HepG2 (cell line): ENCODE measurements at regions not wholly inside any gene's neighbourhood (a gene's known extent, or its start where the extent isn't known, plus 50 kb on each side); places are given as distances from the start of the nearest gene placed in this dataset.

ENCODE experiments used
- CHCHD3 ChIP-seq: sonication (generic); formaldehyde crosslinking; IDR thresholded peaks from 2 replicates; pipeline ENCODE4 v1.8.0; 2022; ENCODE audit warnings: mild to moderate bottlenecking, missing genetic modification reagents, moderate library complexity
- CREM ChIP-seq, 2 experiments: sonication (generic) in 1 of 2; formaldehyde crosslinking in 1 of 2; IDR thresholded peaks; 2 replicates each; pipeline versions ENCODE4 v1.4.0 to v1.6.1; 2016 to 2020; ENCODE audit warnings: antibody characterized with exemption in 1 of 2, mild to moderate bottlenecking in 1 of 2, missing genetic modification reagents in 1 of 2
- EP300 ChIP-seq, 3 experiments: sonication (generic) in 1 of 3; formaldehyde crosslinking in 1 of 3; IDR thresholded peaks; 2 replicates each; pipeline versions ENCODE4 v1.5.1 to v1.6.1; 2011 to 2020; ENCODE audit warnings: low read depth in 2 of 3, low read length in 2 of 3, borderline replicate concordance in 1 of 3, improper control_type of control experiment in 1 of 3, mild to moderate bottlenecking in 1 of 3, missing genetic modification reagents in 1 of 3, moderate library complexity in 1 of 3
- EZH2 ChIP-seq: conservative IDR thresholded peaks from 2 replicates; pipeline ENCODE4 v1.6.1; 2012; ENCODE audit warnings: mild to moderate bottlenecking, low read depth, low read length, moderate library complexity
- FIP1L1 ChIP-seq: fragments of 200-400 bp; formaldehyde crosslinking; IDR thresholded peaks from 2 replicates; pipeline ENCODE4 v1.6.1; 2018; ENCODE audit warnings: low read depth, mild to moderate bottlenecking, low read length, moderate library complexity, borderline replicate concordance; ENCODE audit not compliant: insufficient read depth
- HNF4A ChIP-seq: sonication (generic); formaldehyde crosslinking; IDR thresholded peaks from 2 replicates; pipeline ENCODE4 v1.4.0; 2020; ENCODE audit warnings: missing genetic modification reagents
- POLR2A ChIP-seq, 2 experiments: IDR thresholded peaks; 2 replicates each; pipeline ENCODE4 v1.6.1; 2011; ENCODE audit warnings: low read depth in 2 of 2, low read length in 2 of 2, mild to moderate bottlenecking in 1 of 2, moderate library complexity in 1 of 2; ENCODE audit not compliant: insufficient read depth in 1 of 2
- SIN3B ChIP-seq: fragments of 150-350 bp; IDR thresholded peaks from 2 replicates; pipeline ENCODE4 v1.6.1; 2014; ENCODE audit warnings: low read length
- TF ChIP-seq, protein P1 (sequence below): sonication (generic); formaldehyde crosslinking; IDR thresholded peaks from 2 replicates; pipeline ENCODE4 v1.4.0; 2020; ENCODE audit warnings: missing genetic modification reagents, borderline replicate concordance

GRCh38 chr1:59173721-59174120, 123.2 kb upstream of the FGGY start:
- TF ChIP-seq, protein P1, sequence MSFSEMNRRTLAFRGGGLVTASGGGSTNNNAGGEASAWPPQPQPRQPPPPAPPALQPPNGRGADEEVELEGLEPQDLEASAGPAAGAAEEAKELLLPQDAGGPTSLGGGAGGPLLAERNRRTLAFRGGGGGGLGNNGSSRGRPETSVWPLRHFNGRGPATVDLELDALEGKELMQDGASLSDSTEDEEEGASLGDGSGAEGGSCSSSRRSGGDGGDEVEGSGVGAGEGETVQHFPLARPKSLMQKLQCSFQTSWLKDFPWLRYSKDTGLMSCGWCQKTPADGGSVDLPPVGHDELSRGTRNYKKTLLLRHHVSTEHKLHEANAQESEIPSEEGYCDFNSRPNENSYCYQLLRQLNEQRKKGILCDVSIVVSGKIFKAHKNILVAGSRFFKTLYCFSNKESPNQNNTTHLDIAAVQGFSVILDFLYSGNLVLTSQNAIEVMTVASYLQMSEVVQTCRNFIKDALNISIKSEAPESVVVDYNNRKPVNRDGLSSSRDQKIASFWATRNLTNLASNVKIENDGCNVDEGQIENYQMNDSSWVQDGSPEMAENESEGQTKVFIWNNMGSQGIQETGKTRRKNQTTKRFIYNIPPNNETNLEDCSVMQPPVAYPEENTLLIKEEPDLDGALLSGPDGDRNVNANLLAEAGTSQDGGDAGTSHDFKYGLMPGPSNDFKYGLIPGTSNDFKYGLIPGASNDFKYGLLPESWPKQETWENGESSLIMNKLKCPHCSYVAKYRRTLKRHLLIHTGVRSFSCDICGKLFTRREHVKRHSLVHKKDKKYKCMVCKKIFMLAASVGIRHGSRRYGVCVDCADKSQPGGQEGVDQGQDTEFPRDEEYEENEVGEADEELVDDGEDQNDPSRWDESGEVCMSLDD = no peak
- TF ChIP-seq POLR2A (IDR thresholded peaks at IDR 0.05; ENCODE audit: insufficient read depth in 1 of 2, low read depth in 2 of 2, low read length in 2 of 2) (no peak), CHCHD3 (no peak), SIN3B (no peak), FIP1L1 (no peak), EP300 (IDR thresholded peaks at IDR 0.05; ENCODE audit: low read depth in 2 of 2, low read length in 2 of 2) (no peak), EP300 (CRISPR knock-in tag; IDR thresholded peaks at IDR 0.05; ENCODE audit: borderline replicate concordance) (no peak), CREM (IDR thresholded peaks at IDR 0.05) (no peak), CREM (CRISPR knock-in tag; IDR thresholded peaks at IDR 0.05) (no peak), EZH2 (no peak), HNF4A (CRISPR knock-in tag) (no peak)
